HL-60 (cell line): ENCODE measurements at regions not wholly inside any gene's neighbourhood (a gene's known extent, or its start where the extent isn't known, plus 50 kb on each side); places are given as distances from the start of the nearest gene placed in this dataset.

Experiments used
- DNase-seq, 2 experiments: peaks; one replicate each; pipeline ENCODE4 v3.0.0-alpha.2; 2010 to 2020; ENCODE audit warnings: low read depth in 1 of 2, low spot score in 1 of 2
- H3K27ac ChIP-seq: fragments of 250-450 bp; sonication (Bioruptor Pico); replicated peaks from 2 replicates; pipeline ENCODE4 v1.5.1; 2020; ENCODE audit warnings: mild to moderate bottlenecking, moderate library complexity
- H3K27me3 ChIP-seq: fragments of 250-450 bp; sonication (Bioruptor Pico); 2 replicates; pipeline ENCODE4 v1.5.1; 2021; ENCODE audit warnings: mild to moderate bottlenecking, moderate library complexity; ENCODE audit not compliant: insufficient read depth, poor library complexity, severe bottlenecking
- H3K4me3 ChIP-seq: replicated peaks from 2 replicates; pipeline ENCODE4 v1.5.1; 2011; ENCODE audit warnings: mild to moderate bottlenecking, control low read depth, low read length; ENCODE audit not compliant: insufficient read depth
- CTCF ChIP-seq: IDR thresholded peaks from one replicate; pipeline ENCODE4 v1.5.1; 2011; ENCODE audit warnings: low read length, control low read depth, inconsistent platforms; ENCODE audit not compliant: insufficient read depth
- GABPA ChIP-seq: IDR thresholded peaks from 2 replicates; pipeline ENCODE4 v1.6.1; 2012; ENCODE audit warnings: low read depth
- POLR2AphosphoS5 ChIP-seq: IDR thresholded peaks from 2 replicates; pipeline ENCODE4 v1.6.1; 2012; ENCODE audit warnings: low read depth
- REST ChIP-seq: IDR thresholded peaks from 2 replicates; pipeline ENCODE4 v1.6.1; 2012; ENCODE audit warnings: low read depth; ENCODE audit not compliant: insufficient replicate concordance
- SPI1 ChIP-seq: IDR thresholded peaks from 2 replicates; pipeline ENCODE4 v1.6.1; 2012; ENCODE audit warnings: low read depth, mild to moderate bottlenecking, borderline replicate concordance

- no peak overlapping the region for H3K27ac ChIP-seq
- TF ChIP-seq SPI1 (no peak), GABPA (no peak), REST (no peak), CTCF (no peak), POLR2AphosphoS5 (no peak)
Measured at GRCh38 chr12:23028158-23028802, 403.3 kb downstream of the ETNK1 start.

DNA sequence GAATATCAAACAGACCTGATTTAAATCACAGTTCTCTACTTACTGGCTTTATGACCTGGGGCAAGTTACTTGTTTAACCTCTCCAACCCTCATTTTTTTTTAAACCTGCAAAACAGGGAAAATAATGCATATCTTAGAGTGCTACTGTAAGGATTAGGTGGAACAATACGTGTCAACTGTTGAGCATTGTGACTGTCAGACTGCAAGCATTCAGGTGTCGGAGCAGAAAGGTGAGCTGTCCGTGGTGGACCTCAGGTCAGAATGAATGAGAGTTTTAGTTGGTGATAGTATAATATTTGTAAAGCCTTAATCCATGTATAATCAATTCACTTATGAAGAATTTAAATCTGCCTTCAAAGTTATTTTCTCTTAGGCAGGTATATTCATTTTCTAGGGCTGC is 404.2 kb downstream of the ETNK1 start:
- no peak overlapping the region for H3K4me3 ChIP-seq
- DNase-seq, result no peak
- no peak overlapping the region for H3K27ac ChIP-seq
- TF ChIP-seq SPI1 (no peak), CTCF (no peak), GABPA (no peak)
- no peaks in the 10 kb centered on the region for H3K27me3 ChIP-seq

More at GRCh38 chr12:23028158-23028802, 403.3 kb downstream of the ETNK1 start:
- no peaks in the 10 kb centered on the region for H3K27me3 ChIP-seq
- DNase-seq, result no peak
- no peak overlapping the region for H3K4me3 ChIP-seq

DNA sequence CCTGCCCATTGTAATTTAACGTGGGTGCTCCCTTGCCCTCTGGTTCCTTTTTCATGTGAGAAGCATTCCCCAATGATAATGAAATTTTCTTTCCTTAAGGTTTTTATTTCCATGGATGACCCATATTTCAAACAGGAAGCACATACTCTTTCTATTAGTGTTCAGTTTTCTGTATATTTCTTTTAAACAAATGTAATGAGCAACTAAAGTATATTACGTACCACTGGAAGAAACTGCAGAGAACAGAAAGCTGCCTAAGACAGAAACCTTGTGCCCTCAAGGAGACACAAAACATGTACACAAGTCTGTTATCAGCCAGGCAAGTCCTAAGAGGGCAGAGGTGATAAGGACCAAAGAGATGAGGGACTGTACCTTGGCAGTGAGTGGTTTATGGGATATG is 414.9 kb downstream of the ETNK1 start:
- no peak overlapping the region for H3K4me3 ChIP-seq
- TF ChIP-seq REST, result no peak
- TF ChIP-seq SPI1, result no peak
- no peak for TF ChIP-seq POLR2AphosphoS5
- TF ChIP-seq GABPA, result no peak
- no peak for TF ChIP-seq CTCF
- no peak overlapping the region for H3K27ac ChIP-seq
- DNase-seq, result no peak
- no peaks in the 10 kb centered on the region for H3K27me3 ChIP-seq

DNA sequence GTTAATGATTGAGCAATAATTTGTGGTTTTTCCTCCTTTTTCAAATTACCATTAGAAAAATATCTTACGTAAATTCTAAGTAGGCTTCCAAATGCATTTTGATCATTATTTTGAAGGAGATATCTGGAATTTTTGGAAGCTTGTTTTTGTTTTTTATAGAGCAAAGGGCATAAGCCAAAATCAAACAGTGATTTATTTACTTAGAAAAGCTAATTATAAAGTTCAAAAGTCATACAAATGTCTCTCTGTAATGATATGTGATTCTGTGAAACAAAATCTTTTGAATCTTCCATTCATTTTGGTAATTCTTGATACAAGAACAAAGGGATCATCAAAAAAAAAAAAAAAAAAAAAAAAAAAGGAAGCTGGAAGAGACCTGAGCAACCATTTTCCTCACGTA is 416.8 kb downstream of the ETNK1 start:
- Histone ChIP-seq H3K27me3 (no peaks in the 10 kb centered on the region), H3K4me3 (no peak overlapping the region), H3K27ac (no peak overlapping the region)
- TF ChIP-seq CTCF (no peak), GABPA (no peak), POLR2AphosphoS5 (no peak), REST (no peak), SPI1 (no peak)
- DNase-seq, result no peak
